DOHH2 (cell line): ENCODE measurements at regions not wholly inside any gene's neighbourhood (a gene's known extent, or its start where the extent isn't known, plus 50 kb on each side); places are given as distances from the start of the nearest gene placed in this dataset.

Source experiments
- H3F3A ChIP-seq: fragments of 200-600 bp; sonication (generic), shearing (Covaris generic); 2 replicates; pipeline ENCODE4 v1.6.0; 2016; ENCODE audit warnings: antibody characterized with exemption, mild to moderate bottlenecking; ENCODE audit not compliant: control insufficient read depth, insufficient read depth
- H3K27ac ChIP-seq: fragments of 200-600 bp; sonication (generic); 2 replicates; pipeline ENCODE4 v1.5.1; 2014; ENCODE audit warnings: low read depth, mild to moderate bottlenecking, low read length, moderate library complexity
- H3K27me3 ChIP-seq: fragments of 200-600 bp; sonication (generic); 2 replicates; pipeline ENCODE4 v1.6.1; 2014; ENCODE audit warnings: mild to moderate bottlenecking, low read length, mixed read lengths; ENCODE audit not compliant: control insufficient read depth
- H3K36me3 ChIP-seq: fragments of 200-600 bp; sonication (generic); 2 replicates; pipeline ENCODE4 v1.6.1; 2014; ENCODE audit warnings: mild to moderate bottlenecking, low read length, moderate library complexity, mixed read lengths; ENCODE audit not compliant: control insufficient read depth
- H3K4me1 ChIP-seq: fragments of 200-600 bp; sonication (generic); 2 replicates; pipeline ENCODE4 v1.6.1; 2014; ENCODE audit warnings: mild to moderate bottlenecking, low read length, mixed read lengths; ENCODE audit not compliant: control insufficient read depth
- H3K4me2 ChIP-seq: fragments of 200-600 bp; sonication (generic); 2 replicates; pipeline ENCODE4 v1.6.0; 2014; ENCODE audit warnings: mild to moderate bottlenecking, low read length, moderate library complexity
- H3K4me3 ChIP-seq: fragments of 200-600 bp; sonication (generic); 2 replicates; pipeline ENCODE4 v1.5.1; 2014; ENCODE audit warnings: mild to moderate bottlenecking, low read length, mixed read lengths
- H3K79me2 ChIP-seq: fragments of 200-600 bp; sonication (generic); 2 replicates; pipeline ENCODE4 v1.6.1; 2014; ENCODE audit warnings: mild to moderate bottlenecking, low read length, mixed read lengths; ENCODE audit not compliant: control insufficient read depth
- H3K9me2 ChIP-seq: fragments of 200-600 bp; sonication (generic); replicated peaks from 2 replicates; pipeline ENCODE4 v1.6.1; 2014; ENCODE audit warnings: mild to moderate bottlenecking, low read length, mixed read lengths; ENCODE audit not compliant: control insufficient read depth
- H3K9me3 ChIP-seq: fragments of 200-600 bp; sonication (generic); 2 replicates; pipeline ENCODE4 v1.6.1; 2014; ENCODE audit warnings: antibody characterized with exemption, low read length, mixed read lengths; ENCODE audit not compliant: control insufficient read depth, insufficient read depth
- H4K20me1 ChIP-seq: fragments of 200-600 bp; sonication (generic); 2 replicates; pipeline ENCODE4 v1.6.0; 2014; ENCODE audit warnings: low read depth, mild to moderate bottlenecking, antibody characterized with exemption, low read length, moderate library complexity; ENCODE audit not compliant: control insufficient read depth, insufficient read depth
- EZH2phosphoT487 ChIP-seq: fragments of 200-600 bp; sonication (generic); IDR thresholded peaks from 2 replicates; pipeline ENCODE4 v1.6.1; 2017; ENCODE audit warnings: borderline replicate concordance, mild to moderate bottlenecking, antibody characterized with exemption, low read length, moderate library complexity, mixed read lengths
- TF ChIP-seq, protein P1 (sequence below): fragments of 200-600 bp; sonication (generic); IDR thresholded peaks from one replicate; pipeline ENCODE4 v1.5.1; 2014; ENCODE audit warnings: antibody characterized with exemption, mild to moderate bottlenecking, low read depth, low read length; ENCODE audit not compliant: poor library complexity, severe bottlenecking

DNA sequence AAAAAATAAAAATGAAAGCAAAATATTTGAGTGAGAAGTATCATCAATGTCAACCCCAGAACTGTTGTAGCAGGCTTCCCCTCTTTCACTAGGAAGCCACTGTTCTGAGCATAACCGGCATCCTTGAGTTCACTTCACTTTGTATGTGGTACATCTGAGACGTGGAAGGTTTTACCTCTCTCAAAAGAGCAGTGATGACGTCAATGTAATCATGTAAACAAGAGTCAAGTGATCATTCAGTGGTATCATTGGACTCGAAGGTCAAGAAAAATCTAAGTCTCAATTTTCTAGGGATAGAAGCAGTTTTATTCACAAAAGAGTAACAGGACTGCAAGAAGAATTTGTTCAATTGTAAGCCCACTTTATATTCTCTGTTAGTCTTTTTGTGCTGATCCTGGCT is 339.8 kb upstream of the THRB start:
- Histone ChIP-seq H3K79me2 (no peaks in the 10 kb centered on the region), H3K9me3 (no peaks in the 10 kb centered on the region), H3F3A (no peaks in the 10 kb centered on the region), H3K4me3 (no peak overlapping the region), H3K27ac (no peak overlapping the region), H3K4me1 (no peaks in the 10 kb centered on the region), H3K4me2 (no peak overlapping the region), H4K20me1 (no peaks in the 10 kb centered on the region), H3K36me3 (no peaks in the 10 kb centered on the region), H3K9me2 (no peaks in the 10 kb centered on the region), H3K27me3 (no peaks in the 10 kb centered on the region)
- TF ChIP-seq, protein P1, sequence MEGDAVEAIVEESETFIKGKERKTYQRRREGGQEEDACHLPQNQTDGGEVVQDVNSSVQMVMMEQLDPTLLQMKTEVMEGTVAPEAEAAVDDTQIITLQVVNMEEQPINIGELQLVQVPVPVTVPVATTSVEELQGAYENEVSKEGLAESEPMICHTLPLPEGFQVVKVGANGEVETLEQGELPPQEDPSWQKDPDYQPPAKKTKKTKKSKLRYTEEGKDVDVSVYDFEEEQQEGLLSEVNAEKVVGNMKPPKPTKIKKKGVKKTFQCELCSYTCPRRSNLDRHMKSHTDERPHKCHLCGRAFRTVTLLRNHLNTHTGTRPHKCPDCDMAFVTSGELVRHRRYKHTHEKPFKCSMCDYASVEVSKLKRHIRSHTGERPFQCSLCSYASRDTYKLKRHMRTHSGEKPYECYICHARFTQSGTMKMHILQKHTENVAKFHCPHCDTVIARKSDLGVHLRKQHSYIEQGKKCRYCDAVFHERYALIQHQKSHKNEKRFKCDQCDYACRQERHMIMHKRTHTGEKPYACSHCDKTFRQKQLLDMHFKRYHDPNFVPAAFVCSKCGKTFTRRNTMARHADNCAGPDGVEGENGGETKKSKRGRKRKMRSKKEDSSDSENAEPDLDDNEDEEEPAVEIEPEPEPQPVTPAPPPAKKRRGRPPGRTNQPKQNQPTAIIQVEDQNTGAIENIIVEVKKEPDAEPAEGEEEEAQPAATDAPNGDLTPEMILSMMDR = no peak
- TF ChIP-seq EZH2phosphoT487 = no peak

DNA sequence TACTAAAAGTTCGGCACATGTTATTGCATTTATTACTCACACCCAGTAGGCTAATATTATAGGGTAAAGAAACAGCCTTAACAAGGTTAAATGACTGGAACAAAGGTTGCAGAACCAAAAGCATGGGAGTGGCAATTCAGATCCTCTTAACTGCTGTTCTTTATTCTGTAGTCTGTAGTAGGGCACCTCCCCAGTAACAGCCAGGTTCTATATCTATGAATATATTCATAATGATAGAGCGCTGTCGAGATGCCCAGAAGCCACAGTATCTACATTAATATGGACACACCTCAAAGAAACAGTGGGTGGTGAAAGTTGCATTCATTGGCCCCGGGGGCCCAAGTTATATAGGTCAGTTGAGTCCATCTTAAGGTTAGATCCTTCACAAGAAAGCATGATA is 340.9 kb upstream of the THRB start:
- Histone ChIP-seq H3K9me3 (no peaks in the 10 kb centered on the region), H3K79me2 (no peaks in the 10 kb centered on the region), H3K27me3 (no peaks in the 10 kb centered on the region), H3K9me2 (no peaks in the 10 kb centered on the region), H3K4me2 (no peak overlapping the region), H3K4me3 (no peak overlapping the region), H3K36me3 (no peaks in the 10 kb centered on the region), H3F3A (no peaks in the 10 kb centered on the region), H3K27ac (no peak overlapping the region), H3K4me1 (no peaks in the 10 kb centered on the region), H4K20me1 (no peaks in the 10 kb centered on the region)
- no peak for TF ChIP-seq EZH2phosphoT487
- TF ChIP-seq, protein P1 = no peak

DNA sequence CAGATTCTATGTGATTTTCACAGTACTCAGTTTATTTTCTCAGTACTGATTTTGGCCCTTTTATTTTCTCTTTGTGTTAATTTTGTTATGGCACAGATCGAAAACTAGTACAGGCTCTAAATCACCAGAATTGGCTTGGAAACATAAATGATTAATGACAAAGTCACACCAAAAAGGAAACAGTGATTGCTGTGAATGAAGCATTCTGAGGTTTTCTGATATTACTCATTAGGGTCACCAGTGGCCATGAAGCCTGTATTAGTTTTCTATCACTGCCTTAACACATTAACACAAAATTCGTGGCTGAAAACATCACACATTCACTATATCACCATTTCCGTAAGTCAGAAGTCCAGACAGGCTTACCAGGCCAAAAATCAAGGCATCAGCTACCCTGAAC is 343.0 kb upstream of the THRB start:
- Histone ChIP-seq H3K36me3 (no peaks in the 10 kb centered on the region), H4K20me1 (no peaks in the 10 kb centered on the region), H3K4me3 (no peak overlapping the region), H3K27me3 (no peaks in the 10 kb centered on the region), H3K9me3 (no peaks in the 10 kb centered on the region), H3K27ac (no peak overlapping the region), H3K79me2 (no peaks in the 10 kb centered on the region), H3K4me1 (no peaks in the 10 kb centered on the region), H3K9me2 (no peaks in the 10 kb centered on the region), H3F3A (no peaks in the 10 kb centered on the region), H3K4me2 (no peak overlapping the region)
- no peak for TF ChIP-seq EZH2phosphoT487
- TF ChIP-seq, protein P1 = no peak

DNA sequence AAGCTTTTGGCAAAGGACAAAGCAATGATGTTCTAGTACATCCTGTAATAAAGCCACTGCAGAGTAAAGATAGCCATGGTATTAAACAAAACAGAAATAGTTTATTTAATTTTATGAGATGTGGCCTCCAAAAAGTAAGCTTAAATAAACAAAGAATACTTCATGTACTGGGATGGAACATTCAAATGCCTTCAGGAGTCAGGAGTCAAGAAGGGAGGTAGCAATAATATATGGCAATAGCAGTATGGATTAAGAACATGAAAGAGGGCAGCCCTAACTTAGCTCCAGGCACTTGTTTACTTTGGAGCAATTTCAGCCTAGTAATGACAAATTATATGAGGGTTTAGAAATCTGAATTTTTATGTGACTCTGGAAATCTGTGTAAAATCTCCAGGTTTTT is 343.9 kb upstream of the THRB start:
- Histone ChIP-seq H3K79me2 (no peaks in the 10 kb centered on the region), H3K4me2 (no peak overlapping the region), H3K4me1 (no peaks in the 10 kb centered on the region), H3K27me3 (no peaks in the 10 kb centered on the region), H3K36me3 (no peaks in the 10 kb centered on the region), H3F3A (no peaks in the 10 kb centered on the region), H3K27ac (no peak overlapping the region), H4K20me1 (no peaks in the 10 kb centered on the region), H3K4me3 (no peak overlapping the region), H3K9me3 (no peaks in the 10 kb centered on the region), H3K9me2 (no peaks in the 10 kb centered on the region)
- TF ChIP-seq, protein P1 = no peak
- TF ChIP-seq EZH2phosphoT487 = no peak
